Stimulated activated naive B cell treated with anti-CD40 and anti-IgM and Interleukin-4, amounts not matched to agents 10 μg/mL and 1 μg/mL and 100 μg/mL, for 72 hours (primary cell): ENCODE measurements at regions not wholly inside any gene's neighbourhood (a gene's known extent, or its start where the extent isn't known, plus 50 kb on each side); places are given as distances from the start of the nearest gene placed in this dataset.
"Not testable (repeated sequence)": the region's sequence is repeated elsewhere in the genome, so short reads cannot be mapped to it uniquely, and the experiment has no call there.

Source experiments
- ATAC-seq, 2 donors: fragments of 150-1000 bp; cut with Tn5 transposase; replicated peaks; 2 replicates each; pipeline ENCODE4 v1.10.0; 2021; ENCODE audit warnings: moderate library complexity in 1 of 2
- DNase-seq: peaks from one replicate; pipeline ENCODE4 v3.0.0; 2021
- H3K27ac Mint-ChIP-seq: one replicate; pipeline ENCODE4 v1.8.0; 2022; ENCODE audit warnings: mild to moderate bottlenecking, mixed read lengths
- H3K27me3 Mint-ChIP-seq, 2 donors: one replicate each; pipeline ENCODE4 v1.8.0; 2022; ENCODE audit warnings: mixed read lengths in 2 of 2
- H3K36me3 Mint-ChIP-seq, 2 donors: one replicate each; pipeline ENCODE4 v1.8.0; 2022; ENCODE audit warnings: mixed read lengths in 2 of 2, mild to moderate bottlenecking in 1 of 2
- H3K4me1 Mint-ChIP-seq, 2 donors: one replicate each; pipeline ENCODE4 v1.8.0; 2022; ENCODE audit warnings: mixed read lengths in 2 of 2, mild to moderate bottlenecking in 1 of 2
- H3K4me3 Mint-ChIP-seq, 2 donors: one replicate each; pipeline ENCODE4 v1.8.0; 2022; ENCODE audit warnings: mild to moderate bottlenecking in 2 of 2, mixed read lengths in 2 of 2, moderate library complexity in 1 of 2
- H3K9me3 Mint-ChIP-seq, 2 donors: one replicate each; pipeline ENCODE4 v1.8.0; 2022; ENCODE audit warnings: mixed read lengths in 2 of 2, mild to moderate bottlenecking in 1 of 2

GRCh38 chr10:101280511-101280910 is 51.2 kb upstream of the LBX1 start:
- Mint-ChIP-seq H3K4me3 (no peak overlapping the region), H3K27me3 (peaks cover 43 to 49% of the 10 kb centered on the region in 2 donors), H3K36me3 (no peaks in the 10 kb centered on the region), H3K9me3 (no peaks in the 10 kb centered on the region), H3K4me1 (peaks cover 6 to 18% of the 10 kb centered on the region in 2 donors), H3K27ac (no peak overlapping the region)
- ATAC-seq = no peak
- DNase-seq = no peak

GRCh38 chr10:101280921-101281320 is 51.7 kb upstream of the LBX1 start:
- peaks cover 7 to 18% of the 10 kb centered on the region in 2 donors for H3K4me1 Mint-ChIP-seq
- not testable (repeated sequence) for H3K9me3 Mint-ChIP-seq, H3K4me3 Mint-ChIP-seq, H3K27ac Mint-ChIP-seq, DNase-seq, ATAC-seq, H3K36me3 Mint-ChIP-seq
- H3K27me3 Mint-ChIP-seq = peaks cover 47 to 53% of the 10 kb centered on the region in 2 donors

- Mint-ChIP-seq H3K36me3 (no peaks in the 10 kb centered on the region), H3K4me1 (peaks cover 11 to 25% of the 10 kb centered on the region in 2 donors), H3K27me3 (peaks cover 61 to 74% of the 10 kb centered on the region in 2 donors), H3K9me3 (no peaks in the 10 kb centered on the region), H3K4me3 (no peak overlapping the region), H3K27ac (no peak overlapping the region)
- DNase-seq (no peak), ATAC-seq (no peak)
Observed at GRCh38 chr10:101282947-101283346, 53.7 kb upstream of the LBX1 start.

DNA sequence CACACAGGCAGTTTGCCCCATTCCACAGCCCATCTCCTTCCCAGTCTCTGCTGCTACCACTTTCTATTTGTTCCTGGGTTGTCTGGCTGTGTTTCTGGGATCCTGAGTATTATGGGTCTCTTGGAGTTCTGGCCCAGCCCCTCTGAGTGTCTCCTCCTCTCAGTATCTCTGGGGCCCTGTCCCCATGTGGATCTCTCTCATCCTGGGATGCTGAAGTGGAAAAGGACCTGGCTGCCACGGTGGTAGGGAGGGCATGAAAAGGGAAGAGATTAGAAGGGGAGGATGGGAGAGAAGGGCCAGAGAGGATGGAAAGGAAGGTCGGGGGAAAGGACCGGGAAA is 54.5 kb upstream of the LBX1 start:
- DNase-seq (no peak), ATAC-seq (no peak)
- Mint-ChIP-seq H3K27me3 (peaks cover 69 to 82% of the 10 kb centered on the region in 2 donors), H3K36me3 (no peaks in the 10 kb centered on the region), H3K4me3 (no peak overlapping the region), H3K27ac (no peak overlapping the region), H3K4me1 (peaks cover 11 to 26% of the 10 kb centered on the region in 2 donors), H3K9me3 (no peaks in the 10 kb centered on the region)

DNA sequence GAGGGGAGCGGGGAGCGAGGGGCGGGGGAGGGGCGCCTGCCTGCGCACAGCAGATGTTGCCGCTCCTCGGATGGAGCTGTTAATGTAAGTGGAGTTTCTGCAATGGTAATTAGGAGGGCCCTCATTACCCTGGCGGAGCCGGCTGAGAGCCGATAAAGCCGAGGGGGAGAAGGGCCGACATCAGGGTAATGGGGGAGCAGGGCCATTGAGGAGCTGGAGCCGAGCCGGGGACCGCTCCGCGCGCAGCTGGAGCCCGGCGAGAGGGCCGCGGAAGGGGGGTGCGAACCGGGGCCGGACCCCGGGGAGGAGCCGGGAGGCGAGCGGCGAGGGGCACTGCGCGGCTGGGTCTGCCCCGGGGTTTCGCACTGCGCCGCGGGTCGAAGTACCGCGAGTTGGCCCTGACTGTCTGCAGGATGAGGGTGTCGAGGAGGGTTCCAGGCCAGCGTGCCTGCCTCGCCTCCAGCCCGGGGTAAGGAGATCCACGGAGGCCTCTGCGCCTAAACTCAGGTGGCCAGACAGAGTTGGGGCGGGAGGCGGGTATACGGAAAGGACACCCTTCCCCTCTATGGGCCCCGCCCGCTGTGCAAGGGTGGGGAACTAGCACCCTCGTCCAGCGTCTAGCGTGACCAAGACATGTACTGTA is 55.0 kb upstream of the LBX1 start:
- H3K27ac Mint-ChIP-seq = no peak overlapping the region
- H3K9me3 Mint-ChIP-seq = no peaks in the 10 kb centered on the region
- H3K36me3 Mint-ChIP-seq = no peaks in the 10 kb centered on the region
- ATAC-seq (no peak), DNase-seq (no peak)
- peaks cover 71 to 84% of the 10 kb centered on the region in 2 donors for H3K27me3 Mint-ChIP-seq
- H3K4me1 Mint-ChIP-seq = peaks cover 11 to 26% of the 10 kb centered on the region in 2 donors
- H3K4me3 Mint-ChIP-seq = peak overlapping the region; percentile 33 to 39

GRCh38 chr10:101284744-101285463 is 55.6 kb upstream of the LBX1 start:
- Mint-ChIP-seq H3K36me3 (no peaks in the 10 kb centered on the region), H3K27ac (no peak overlapping the region), H3K27me3 (peaks cover 78 to 91% of the 10 kb centered on the region in 2 donors), H3K4me3 (no peak overlapping the region), H3K4me1 (peaks cover 11 to 29% of the 10 kb centered on the region in 2 donors), H3K9me3 (no peaks in the 10 kb centered on the region)
- DNase-seq (no peak), ATAC-seq (no peak)

GRCh38 chr10:101285519-101286070 is 56.3 kb upstream of the LBX1 start:
- peaks cover 85 to 98% of the 10 kb centered on the region in 2 donors for H3K27me3 Mint-ChIP-seq
- no peaks in the 10 kb centered on the region for H3K36me3 Mint-ChIP-seq
- H3K4me3 Mint-ChIP-seq = no peak overlapping the region
- DNase-seq (no peak), ATAC-seq (no peak)
- H3K27ac Mint-ChIP-seq = no peak overlapping the region
- H3K4me1 Mint-ChIP-seq = peaks cover 11 to 31% of the 10 kb centered on the region in 2 donors
- no peaks in the 10 kb centered on the region for H3K9me3 Mint-ChIP-seq

DNA sequence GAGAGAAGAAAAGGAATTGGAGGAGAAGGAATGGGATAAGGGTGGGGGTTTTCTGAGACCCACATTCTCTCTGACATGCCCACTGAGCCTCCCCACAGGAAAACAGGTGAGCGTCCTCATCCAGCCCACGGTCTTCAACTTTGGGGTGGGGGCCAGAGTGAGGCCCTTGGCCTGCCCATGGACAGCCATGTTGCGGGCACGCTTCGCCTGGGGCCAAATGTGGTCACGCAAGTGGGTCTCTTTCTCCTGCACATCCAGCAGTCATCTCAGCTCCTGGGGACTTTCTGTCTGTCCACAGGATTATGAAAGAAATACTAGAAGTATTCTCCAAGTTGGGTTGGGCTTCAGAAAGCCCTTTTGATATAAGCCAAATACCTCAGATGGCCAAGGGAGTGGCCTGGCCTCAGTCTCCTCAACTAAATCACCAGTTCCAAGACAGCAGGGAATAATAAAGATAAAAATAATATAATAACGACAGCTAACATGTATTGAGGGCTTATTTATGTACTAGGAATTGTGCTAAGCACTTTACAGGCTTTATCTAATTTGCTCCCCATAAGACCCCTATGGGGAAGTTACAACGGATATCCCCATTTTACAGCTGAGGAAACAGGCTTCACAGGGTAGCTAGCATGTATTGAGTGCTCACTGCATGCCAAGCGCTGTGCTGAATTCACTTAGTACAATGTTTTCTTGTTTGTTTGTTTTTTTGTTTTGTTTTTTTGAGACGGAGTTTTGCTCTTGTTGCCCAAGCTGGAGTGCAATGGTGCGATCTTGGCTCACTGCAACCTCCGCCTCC is 57.2 kb upstream of the LBX1 start:
- H3K9me3 Mint-ChIP-seq = no peaks in the 10 kb centered on the region
- H3K4me3 Mint-ChIP-seq = no peak overlapping the region
- peaks cover 11 to 36% of the 10 kb centered on the region in 2 donors for H3K4me1 Mint-ChIP-seq
- no peak overlapping the region for H3K27ac Mint-ChIP-seq
- H3K36me3 Mint-ChIP-seq = no peaks in the 10 kb centered on the region
- DNase-seq (no peak), ATAC-seq (no peak)
- H3K27me3 Mint-ChIP-seq = peaks cover 85 to 98% of the 10 kb centered on the region in 2 donors

GRCh38 chr10:101287183-101287996 is 58.1 kb upstream of the LBX1 start:
- ATAC-seq = no peak
- Mint-ChIP-seq H3K36me3 (no peaks in the 10 kb centered on the region), H3K4me3 (peak overlapping the region in 1 of 2 donors; percentile 36)

DNA sequence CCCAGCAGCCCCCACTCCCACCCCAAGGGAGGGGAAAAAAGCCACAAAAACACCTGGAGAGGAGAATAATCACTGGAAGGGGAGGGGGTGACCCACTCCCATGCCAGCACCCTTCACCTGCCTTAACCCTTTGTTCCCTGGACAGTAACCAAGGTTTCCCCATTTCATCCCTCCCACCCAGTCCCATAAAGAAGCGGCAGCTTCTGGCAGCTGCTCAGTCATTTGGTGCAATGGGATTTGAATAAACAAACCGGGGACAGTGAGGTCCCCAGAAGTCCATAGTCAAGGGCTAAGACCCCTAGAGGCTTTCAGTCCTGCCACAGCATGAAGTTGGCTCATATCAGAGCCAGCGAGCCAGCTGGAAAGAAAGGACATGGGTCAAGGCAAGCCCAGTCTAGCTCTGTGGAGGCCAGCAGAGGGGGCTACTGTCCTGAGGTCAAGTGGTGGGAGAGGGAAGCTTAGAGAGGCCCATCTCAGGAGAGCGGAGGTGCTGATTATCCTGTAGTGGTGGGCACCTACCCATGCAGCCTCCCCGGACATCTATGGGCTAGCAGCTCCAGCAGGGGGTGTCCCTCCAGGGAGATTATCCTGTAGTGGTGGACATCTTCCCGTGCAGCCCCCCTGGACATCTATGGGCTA is 58.9 kb upstream of the LBX1 start:
- DNase-seq = no peak
- ATAC-seq = peak in 1 of 2 donors; percentile 36
- Mint-ChIP-seq H3K27ac (no peak overlapping the region), H3K4me1 (peaks cover 15 to 42% of the 10 kb centered on the region in 2 donors), H3K9me3 (no peaks in the 10 kb centered on the region), H3K36me3 (no peaks in the 10 kb centered on the region), H3K27me3 (peaks cover 79 to 98% of the 10 kb centered on the region in 2 donors), H3K4me3 (no peak overlapping the region)

More at GRCh38 chr10:101287183-101287996, 58.1 kb upstream of the LBX1 start:
- H3K27ac Mint-ChIP-seq = no peak overlapping the region
- no peaks in the 10 kb centered on the region for H3K9me3 Mint-ChIP-seq
- no peak for DNase-seq
- H3K27me3 Mint-ChIP-seq = peaks cover 81 to 98% of the 10 kb centered on the region in 2 donors
- H3K4me1 Mint-ChIP-seq = peaks cover 12 to 42% of the 10 kb centered on the region in 2 donors

DNA sequence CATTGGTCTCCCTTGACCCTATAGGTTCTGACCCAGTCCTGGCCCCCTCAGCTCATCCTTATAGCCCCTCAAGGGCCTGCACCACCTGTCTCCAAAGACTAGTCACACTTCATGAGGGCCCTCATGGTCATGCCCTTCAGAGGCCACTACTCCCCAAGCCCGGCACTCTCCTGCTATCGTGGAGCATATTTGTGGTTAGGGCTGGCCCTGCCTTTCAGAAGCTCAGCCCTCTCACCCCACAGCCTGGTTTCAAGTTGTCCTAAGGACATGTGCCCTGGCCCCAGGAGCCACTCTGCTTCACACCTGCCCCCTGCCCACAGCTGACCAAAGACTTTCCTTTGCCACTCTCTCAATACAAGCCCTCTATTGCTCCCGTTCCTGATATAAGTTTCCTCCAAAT is 60.3 kb upstream of the LBX1 start:
- ATAC-seq (no peak), DNase-seq (no peak)
- no peaks in the 10 kb centered on the region for H3K9me3 Mint-ChIP-seq
- peaks cover 13 to 32% of the 10 kb centered on the region in 2 donors for H3K4me1 Mint-ChIP-seq
- no peak overlapping the region for H3K4me3 Mint-ChIP-seq
- peaks cover 77 to 96% of the 10 kb centered on the region in 2 donors for H3K27me3 Mint-ChIP-seq
- H3K36me3 Mint-ChIP-seq = no peaks in the 10 kb centered on the region
- no peak overlapping the region for H3K27ac Mint-ChIP-seq

- no peak for DNase-seq
- Mint-ChIP-seq H3K4me3 (no peak overlapping the region), H3K36me3 (no peaks in the 10 kb centered on the region), H3K27me3 (peaks cover 71 to 96% of the 10 kb centered on the region in 2 donors), H3K4me1 (peaks cover 10 to 24% of the 10 kb centered on the region in 2 donors), H3K9me3 (no peaks in the 10 kb centered on the region), H3K27ac (no peak overlapping the region)
- ATAC-seq = no peak
Observed at GRCh38 chr10:101290431-101290830, 61.2 kb upstream of the LBX1 start.

DNA sequence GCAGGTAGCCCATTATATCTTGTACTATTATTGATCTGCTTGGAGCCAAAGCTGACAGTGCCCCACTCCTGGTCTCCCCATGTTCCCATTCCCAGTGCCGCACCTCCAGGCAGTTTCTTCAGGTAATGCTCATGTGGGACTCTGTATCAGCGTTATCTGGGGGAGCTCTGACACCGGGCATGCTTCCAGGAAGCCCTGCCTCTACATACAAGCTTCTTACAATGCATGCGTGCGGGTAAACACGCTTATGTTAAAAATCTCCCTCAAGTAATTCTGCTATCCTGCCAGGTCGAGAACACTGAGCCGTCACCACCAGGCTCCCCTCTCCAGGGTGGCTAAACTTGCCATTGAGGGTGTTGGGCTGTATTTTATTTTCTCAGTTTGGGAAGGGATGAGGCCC is 61.6 kb upstream of the LBX1 start:
- Mint-ChIP-seq H3K27me3 (peaks cover 71 to 96% of the 10 kb centered on the region in 2 donors), H3K4me3 (peak overlapping the region in 1 of 2 donors; percentile 90)

More for the DNA sequence above, 61.6 kb upstream of the LBX1 start:
- Mint-ChIP-seq H3K36me3 (no peaks in the 10 kb centered on the region), H3K9me3 (no peaks in the 10 kb centered on the region), H3K27ac (no peak overlapping the region), H3K4me1 (peaks cover 9 to 24% of the 10 kb centered on the region in 2 donors)
- DNase-seq (no peak), ATAC-seq (no peak)
